ENCODE measurements at regions not wholly inside any gene's neighbourhood (a gene's known extent, or its start where the extent isn't known, plus 50 kb on each side); places are given as distances from the start of the nearest gene placed in this dataset.

GRCh38 chr5:17046320-17046719 is 110.2 kb upstream of the MYO10 start:
- Histone ChIP-seq H3K4me2 (ENCODE audit: insufficient read depth, low read length, poor library complexity, severe bottlenecking) (no peak overlapping the region), H3K18ac (ENCODE audit: low read length) (no peak overlapping the region), H3K4ac (ENCODE audit: low read length) (no peak overlapping the region), H2BK120ac (ENCODE audit: low read depth, low read length) (no peak overlapping the region), H2BK5ac (ENCODE audit: low read length) (no peak overlapping the region), H3K23ac (ENCODE audit: low read depth, low read length, poor library complexity) (no peak overlapping the region), H3K14ac (ENCODE audit: low read length) (no peak overlapping the region), H3K27me3 (ENCODE audit: control insufficient read depth in 3 of 3, insufficient read depth in 3 of 3, low read depth in 1 of 3, low read length in 3 of 3) (no peaks in the 10 kb centered on the region), H3K79me1 (ENCODE audit: low read depth, low read length) (no peaks in the 10 kb centered on the region), H3K9me3 (replicated peaks in 1 of 2; ENCODE audit: control insufficient read depth in 2 of 2, insufficient read depth in 1 of 2, low read depth in 1 of 2, low read length in 2 of 2) (no peaks in the 10 kb centered on the region), H2AK5ac (ENCODE audit: low read depth, low read length) (no peak overlapping the region), H3K36me3 (replicated peaks in 1 of 2; ENCODE audit: control insufficient read depth in 2 of 2, insufficient read depth in 2 of 2, low read length in 2 of 2) (no peaks in the 10 kb centered on the region), H4K8ac (ENCODE audit: low read depth, low read length) (no peak overlapping the region), H4K91ac (ENCODE audit: low read depth, low read length, poor library complexity) (no peak overlapping the region), H3K4me3 (ENCODE audit: low read length in 2 of 2) (no peak overlapping the region), H2AFZ (ENCODE audit: low read length) (no peak overlapping the region), H3K27ac (replicated peaks; ENCODE audit: low read length) (no peak overlapping the region), H3K9ac (ENCODE audit: low read depth, low read length, poor library complexity) (no peak overlapping the region), H2BK12ac (ENCODE audit: low read length) (no peak overlapping the region), H2BK15ac (ENCODE audit: low read length) (no peak overlapping the region), H3K4me1 (ENCODE audit: control insufficient read depth in 2 of 2, insufficient read depth in 1 of 2, low read depth in 1 of 2, low read length in 2 of 2) (no peaks in the 10 kb centered on the region)
- no peak for DNase-seq (ENCODE audit: low spot score)

- H3K9ac ChIP-seq (ENCODE audit: low read depth, low read length, poor library complexity), result no peak overlapping the region
- DNase-seq (ENCODE audit: low spot score), result no peak
- no CpG with 5 or more reads among the region's 3 CpGs for WGBS, 2 donors (ENCODE audit: extremely low coverage in 2 of 2, insufficient read length in 2 of 2, insufficient replicate concordance in 1 of 2)
Measured at GRCh38 chr5:17050236-17050635, 114.1 kb upstream of the MYO10 start.

GRCh38 chr5:17054911-17055310 is 118.8 kb upstream of the MYO10 start:
- Histone ChIP-seq H3K4me2 (ENCODE audit: insufficient read depth, low read length, poor library complexity, severe bottlenecking) (no peak overlapping the region), H3K79me1 (ENCODE audit: low read depth, low read length) (no peaks in the 10 kb centered on the region)
- no CpG with 5 or more reads among the region's 8 CpGs for WGBS, 2 donors (ENCODE audit: extremely low coverage in 2 of 2, insufficient read length in 2 of 2, insufficient replicate concordance in 1 of 2)

More at GRCh38 chr5:17050236-17050635, 114.1 kb upstream of the MYO10 start:
- Histone ChIP-seq H3K4me3 (ENCODE audit: low read length in 2 of 2) (no peak overlapping the region), H4K91ac (ENCODE audit: low read depth, low read length, poor library complexity) (no peak overlapping the region), H2AK5ac (ENCODE audit: low read depth, low read length) (no peak overlapping the region), H2BK5ac (ENCODE audit: low read length) (no peak overlapping the region), H3K9me3 (replicated peaks in 1 of 2; ENCODE audit: control insufficient read depth in 2 of 2, insufficient read depth in 1 of 2, low read depth in 1 of 2, low read length in 2 of 2) (no peaks in the 10 kb centered on the region), H3K18ac (ENCODE audit: low read length) (no peak overlapping the region), H3K14ac (ENCODE audit: low read length) (no peak overlapping the region), H3K79me1 (ENCODE audit: low read depth, low read length) (no peaks in the 10 kb centered on the region), H3K4ac (ENCODE audit: low read length) (no peak overlapping the region), H3K23ac (ENCODE audit: low read depth, low read length, poor library complexity) (no peak overlapping the region), H2BK120ac (ENCODE audit: low read depth, low read length) (no peak overlapping the region), H2AFZ (ENCODE audit: low read length) (no peak overlapping the region), H2BK12ac (ENCODE audit: low read length) (no peak overlapping the region), H3K36me3 (replicated peaks in 1 of 2; ENCODE audit: control insufficient read depth in 2 of 2, insufficient read depth in 2 of 2, low read length in 2 of 2) (no peaks in the 10 kb centered on the region), H2BK15ac (ENCODE audit: low read length) (no peak overlapping the region), H3K27me3 (ENCODE audit: control insufficient read depth in 3 of 3, insufficient read depth in 3 of 3, low read depth in 1 of 3, low read length in 3 of 3) (no peaks in the 10 kb centered on the region), H3K4me1 (ENCODE audit: control insufficient read depth in 2 of 2, insufficient read depth in 1 of 2, low read depth in 1 of 2, low read length in 2 of 2) (no peaks in the 10 kb centered on the region), H4K8ac (ENCODE audit: low read depth, low read length) (no peak overlapping the region), H3K27ac (replicated peaks; ENCODE audit: low read length) (no peak overlapping the region), H3K4me2 (ENCODE audit: insufficient read depth, low read length, poor library complexity, severe bottlenecking) (no peak overlapping the region)

GRCh38 chr5:17056141-17056631 is 120.1 kb upstream of the MYO10 start:
- no peak overlapping the region for H2BK5ac ChIP-seq (ENCODE audit: low read length)
- H3K23ac ChIP-seq (ENCODE audit: low read depth, low read length, poor library complexity), result no peak overlapping the region
- no peak overlapping the region for H3K4me2 ChIP-seq (ENCODE audit: insufficient read depth, low read length, poor library complexity, severe bottlenecking)
- H3K27me3 ChIP-seq (ENCODE audit: control insufficient read depth in 3 of 3, insufficient read depth in 3 of 3, low read depth in 1 of 3, low read length in 3 of 3), result no peaks in the 10 kb centered on the region
- H2AK5ac ChIP-seq (ENCODE audit: low read depth, low read length), result no peak overlapping the region
- WGBS, 2 donors (ENCODE audit: extremely low coverage in 2 of 2, insufficient read length in 2 of 2, insufficient replicate concordance in 1 of 2), result no CpG with 5 or more reads among the region's 7 CpGs
- H4K91ac ChIP-seq (ENCODE audit: low read depth, low read length, poor library complexity), result no peak overlapping the region
- no peaks in the 10 kb centered on the region for H3K9me3 ChIP-seq (replicated peaks in 1 of 2; ENCODE audit: control insufficient read depth in 2 of 2, insufficient read depth in 1 of 2, low read depth in 1 of 2, low read length in 2 of 2)
- H2AFZ ChIP-seq (ENCODE audit: low read length), result no peak overlapping the region
- no peak overlapping the region for H4K8ac ChIP-seq (ENCODE audit: low read depth, low read length)
- no peak overlapping the region for H3K18ac ChIP-seq (ENCODE audit: low read length)
- no peak overlapping the region for H3K27ac ChIP-seq (replicated peaks; ENCODE audit: low read length)
- H2BK12ac ChIP-seq (ENCODE audit: low read length), result no peak overlapping the region
- no peak overlapping the region for H3K9ac ChIP-seq (ENCODE audit: low read depth, low read length, poor library complexity)
- H2BK15ac ChIP-seq (ENCODE audit: low read length), result no peak overlapping the region
- DNase-seq (ENCODE audit: low spot score), result no peak
- H3K36me3 ChIP-seq (replicated peaks in 1 of 2; ENCODE audit: control insufficient read depth in 2 of 2, insufficient read depth in 2 of 2, low read length in 2 of 2), result no peaks in the 10 kb centered on the region
- no peak overlapping the region for H3K14ac ChIP-seq (ENCODE audit: low read length)
- no peak overlapping the region for H3K4ac ChIP-seq (ENCODE audit: low read length)
- H2BK120ac ChIP-seq (ENCODE audit: low read depth, low read length), result no peak overlapping the region
- no peak overlapping the region for H3K4me3 ChIP-seq (ENCODE audit: low read length in 2 of 2)
- H3K4me1 ChIP-seq (ENCODE audit: control insufficient read depth in 2 of 2, insufficient read depth in 1 of 2, low read depth in 1 of 2, low read length in 2 of 2), result no peaks in the 10 kb centered on the region
- H3K79me1 ChIP-seq (ENCODE audit: low read depth, low read length), result no peaks in the 10 kb centered on the region

More at GRCh38 chr5:17054911-17055310, 118.8 kb upstream of the MYO10 start:
- no peak overlapping the region for H2AFZ ChIP-seq (ENCODE audit: low read length)
- H3K27ac ChIP-seq (replicated peaks; ENCODE audit: low read length), result no peak overlapping the region
- H3K4me1 ChIP-seq (ENCODE audit: control insufficient read depth in 2 of 2, insufficient read depth in 1 of 2, low read depth in 1 of 2, low read length in 2 of 2), result no peaks in the 10 kb centered on the region
- no peaks in the 10 kb centered on the region for H3K27me3 ChIP-seq (ENCODE audit: control insufficient read depth in 3 of 3, insufficient read depth in 3 of 3, low read depth in 1 of 3, low read length in 3 of 3)
- no peak overlapping the region for H3K14ac ChIP-seq (ENCODE audit: low read length)
- no peak overlapping the region for H2BK5ac ChIP-seq (ENCODE audit: low read length)
- no peaks in the 10 kb centered on the region for H3K9me3 ChIP-seq (replicated peaks in 1 of 2; ENCODE audit: control insufficient read depth in 2 of 2, insufficient read depth in 1 of 2, low read depth in 1 of 2, low read length in 2 of 2)
- no peak overlapping the region for H3K18ac ChIP-seq (ENCODE audit: low read length)
- no peak overlapping the region for H4K91ac ChIP-seq (ENCODE audit: low read depth, low read length, poor library complexity)
- H2BK15ac ChIP-seq (ENCODE audit: low read length), result no peak overlapping the region
- H3K4me3 ChIP-seq (ENCODE audit: low read length in 2 of 2), result no peak overlapping the region
- H2BK120ac ChIP-seq (ENCODE audit: low read depth, low read length), result no peak overlapping the region
- no peak overlapping the region for H2AK5ac ChIP-seq (ENCODE audit: low read depth, low read length)
- H3K36me3 ChIP-seq (replicated peaks in 1 of 2; ENCODE audit: control insufficient read depth in 2 of 2, insufficient read depth in 2 of 2, low read length in 2 of 2), result no peaks in the 10 kb centered on the region
- H4K8ac ChIP-seq (ENCODE audit: low read depth, low read length), result no peak overlapping the region
- no peak overlapping the region for H3K4ac ChIP-seq (ENCODE audit: low read length)
- H2BK12ac ChIP-seq (ENCODE audit: low read length), result no peak overlapping the region
- DNase-seq (ENCODE audit: low spot score), result no peak
- no peak overlapping the region for H3K9ac ChIP-seq (ENCODE audit: low read depth, low read length, poor library complexity)
- no peak overlapping the region for H3K23ac ChIP-seq (ENCODE audit: low read depth, low read length, poor library complexity)

All from neuronal stem cell (in vitro differentiated cells).